HCT116 (cell line): ENCODE measurements at regions not wholly inside any gene's neighbourhood (a gene's known extent, or its start where the extent isn't known, plus 50 kb on each side); places are given as distances from the start of the nearest gene placed in this dataset.

Experiments used
- ATAC-seq: fragments of 200-7000 bp; cut with Tn5 transposase; 2 replicates; pipeline ENCODE4 v1.9.1; 2020; ENCODE audit warnings: mild to moderate bottlenecking, moderate library complexity
- BruUV-seq: library from RNA; stranded (reverse); fragments of 400-500 nt; replicated peaks from 2 replicates; lab custom pipeline; 2021; lab: Mats Ljungman, UMichigan
- CTCF ChIA-PET: fragments of 300-600 bp; sonication (Branson Sonifier 250); formaldehyde crosslinking; loops from one replicate; lab custom pipeline; 2021; ENCODE audit warnings: antibody characterized with exemption; lab: Charles Lee
- POLR2A ChIA-PET: fragments of 300-600, 350-600 bp; sonication (Branson Sonifier 250); formaldehyde crosslinking; loops from one replicate; lab custom pipeline; 2021; ENCODE audit warnings: antibody characterized with exemption; lab: Charles Lee
- RAD21 ChIA-PET, 2 experiments: fragments of 300-600 bp; sonication (Branson Sonifier 250); formaldehyde crosslinking; loops; one replicate each; lab custom pipeline; 2023; ENCODE audit warnings: low total read pairs in 2 of 2; ENCODE audit not compliant: uncharacterized antibody in 2 of 2, unreplicated experiment in 2 of 2, low non-redundant PET in 1 of 2; lab: Charles Lee
- DNase-seq: peaks from one replicate; pipeline ENCODE4 v3.0.0-alpha.2; 2010; ENCODE audit warnings: low read depth, low spot score
- H2AFZ ChIP-seq: fragments of 200-600 bp; shearing (Covaris generic), sonication (generic); 2 replicates; pipeline ENCODE4 v1.6.1; 2017; ENCODE audit warnings: low read depth, mixed run types, mixed read lengths, antibody characterized with exemption, low read length; ENCODE audit not compliant: poor library complexity, severe bottlenecking
- H3K27ac ChIP-seq: 2 replicates; pipeline ENCODE4 v1.5.1; 2012; ENCODE audit warnings: low read depth, low read length
- H3K27me3 ChIP-seq: fragments of 200-600 bp; sonication (generic); 2 replicates; pipeline ENCODE4 v1.6.1; 2016; ENCODE audit warnings: mixed run types, low read length, mixed read lengths; ENCODE audit not compliant: insufficient read depth
- H3K36me3 ChIP-seq, 2 experiments: fragments of 200-500 bp in 1 of 2; fragments of 200-600 bp in 1 of 2; sonication (Bioruptor generic) in 1 of 2; sonication (generic) in 1 of 2; 2 replicates each; pipeline versions ENCODE4 v1.5.1 to v1.6.1; 2014 to 2016; ENCODE audit warnings: low read length in 2 of 2, inconsistent platforms in 1 of 2, mixed read lengths in 1 of 2, mixed run types in 1 of 2; ENCODE audit not compliant: insufficient read depth in 2 of 2, control insufficient read depth in 1 of 2
- H3K4me1 ChIP-seq, 2 experiments: fragments of 200-600 bp in 1 of 2; sonication (generic) in 1 of 2; 2 replicates each; pipeline versions ENCODE4 v1.5.1 to v1.6.1; 2012 to 2017; ENCODE audit warnings: low read length in 2 of 2, inconsistent platforms in 1 of 2, mild to moderate bottlenecking in 1 of 2, mixed read lengths in 1 of 2, mixed run types in 1 of 2, moderate library complexity in 1 of 2; ENCODE audit not compliant: insufficient read depth in 2 of 2, control insufficient read depth in 1 of 2
- H3K4me2 ChIP-seq: fragments of 200-600 bp; sonication (generic); 2 replicates; pipeline ENCODE4 v1.6.1; 2017; ENCODE audit warnings: mixed run types, low read length, mixed read lengths
- H3K4me3 ChIP-seq, 2 experiments: fragments of 200-600 bp in 1 of 2; sonication (generic) in 1 of 2; replicated peaks in 1 of 2; 2 replicates each; pipeline ENCODE4 v1.5.1; 2011 to 2016; ENCODE audit warnings: low read length in 2 of 2, control low read depth in 1 of 2, low read depth in 1 of 2, mild to moderate bottlenecking in 1 of 2, mixed read lengths in 1 of 2, mixed run types in 1 of 2
- H3K79me2 ChIP-seq: fragments of 200-600 bp; sonication (generic); 2 replicates; pipeline ENCODE4 v1.6.1; 2017; ENCODE audit warnings: mild to moderate bottlenecking, mixed run types, low read length, moderate library complexity, mixed read lengths; ENCODE audit not compliant: insufficient read depth
- H3K9ac ChIP-seq: fragments of 200-600 bp; sonication (generic); 2 replicates; pipeline ENCODE4 v1.6.1; 2016; ENCODE audit warnings: low read length, mixed read lengths
- H3K9me2 ChIP-seq: fragments of 200-600 bp; sonication (generic), shearing (Covaris generic); 2 replicates; pipeline ENCODE4 v1.6.1; 2017; ENCODE audit warnings: mixed run types, mild to moderate bottlenecking, moderate library complexity; ENCODE audit not compliant: insufficient read depth
- H3K9me3 ChIP-seq, 2 experiments: fragments of 200-500 bp in 1 of 2; fragments of 200-600 bp in 1 of 2; sonication (Bioruptor generic) in 1 of 2; sonication (generic) in 1 of 2; 2 replicates each; pipeline ENCODE4 v1.6.1; 2014 to 2017; ENCODE audit warnings: low read length in 2 of 2, mixed read lengths in 2 of 2, inconsistent platforms in 1 of 2, low read depth in 1 of 2, mild to moderate bottlenecking in 1 of 2, mixed run types in 1 of 2, moderate library complexity in 1 of 2; ENCODE audit not compliant: control insufficient read depth in 1 of 2, insufficient read depth in 1 of 2
- H4K20me1 ChIP-seq: fragments of 200-600 bp; sonication (generic), shearing (Covaris generic); 2 replicates; pipeline ENCODE4 v1.6.1; 2017; ENCODE audit warnings: mixed run types, mild to moderate bottlenecking, moderate library complexity; ENCODE audit not compliant: insufficient read depth
- CBX3 ChIP-seq: IDR thresholded peaks from 2 replicates; pipeline ENCODE4 v1.6.1; 2012; ENCODE audit warnings: low read depth
- CEBPB ChIP-seq: IDR thresholded peaks from 2 replicates; pipeline ENCODE4 v1.6.1; 2012; ENCODE audit warnings: low read depth
- EGR1 ChIP-seq: IDR thresholded peaks from 2 replicates; pipeline ENCODE4 v1.6.1; 2012; ENCODE audit warnings: low read depth
- ELF1 ChIP-seq: IDR thresholded peaks from 2 replicates; pipeline ENCODE4 v1.6.1; 2012; ENCODE audit warnings: low read depth, borderline replicate concordance
- EZH2 ChIP-seq: fragments of 200-600 bp; sonication (generic); IDR thresholded peaks from 2 replicates; pipeline ENCODE4 v1.6.1; 2017; ENCODE audit warnings: antibody characterized with exemption, mixed run types
- EZH2phosphoT487 ChIP-seq: fragments of 200-600 bp; IDR thresholded peaks from 2 replicates; pipeline ENCODE4 v1.6.1; 2018; ENCODE audit warnings: antibody characterized with exemption, borderline replicate concordance
- JUND ChIP-seq: IDR thresholded peaks from 2 replicates; pipeline ENCODE4 v1.6.1; 2012
- POLR2A ChIP-seq: IDR thresholded peaks from 2 replicates; pipeline ENCODE4 v1.7.0; 2011; ENCODE audit warnings: borderline replicate concordance; ENCODE audit not compliant: insufficient read depth, insufficient read length; ENCODE audit errors: extremely low read depth
- POLR2AphosphoS5 ChIP-seq: IDR thresholded peaks from 2 replicates; pipeline ENCODE4 v1.6.1; 2011; ENCODE audit warnings: mild to moderate bottlenecking, low read depth, low read length, moderate library complexity
- RAD21 ChIP-seq: IDR thresholded peaks from 2 replicates; pipeline ENCODE4 v1.6.1; 2012; ENCODE audit warnings: low read depth, mild to moderate bottlenecking
- SIN3A ChIP-seq: IDR thresholded peaks from 2 replicates; pipeline ENCODE4 v1.6.1; 2012; ENCODE audit warnings: low read depth
- SP1 ChIP-seq: IDR thresholded peaks from 2 replicates; pipeline ENCODE4 v1.6.1; 2012; ENCODE audit warnings: low read depth
- SRF ChIP-seq: IDR thresholded peaks from 2 replicates; pipeline ENCODE4 v1.6.1; 2012; ENCODE audit warnings: low read depth
- TCF7L2 ChIP-seq: IDR thresholded peaks from 2 replicates; pipeline ENCODE4 v1.7.0; 2011; ENCODE audit warnings: borderline replicate concordance, inconsistent platforms; ENCODE audit not compliant: insufficient read depth, insufficient read length; ENCODE audit errors: extremely low read depth
- ZFX ChIP-seq: fragments of 450-650 bp; IDR thresholded peaks from 2 replicates; pipeline ENCODE4 v1.6.1; 2017
- ZNF274 ChIP-seq: fragments of 200-500 bp; sonication (Bioruptor generic); IDR thresholded peaks from 2 replicates; pipeline ENCODE4 v1.6.1; 2014; ENCODE audit warnings: mild to moderate bottlenecking, low read depth, low read length, inconsistent platforms
- intact Hi-C: fragments of 100-400 bp; cut with micrococcal nuclease; formaldehyde crosslinking; loops from 2 replicates; pipeline ENCODE4 v1.10.0; 2022
- TF ChIP-seq, protein P1 (sequence below), 3 experiments: fragments of 200-600 bp in 1 of 3; sonication (generic) in 1 of 3; IDR thresholded peaks in 2 of 3; conservative IDR thresholded peaks in 1 of 3; 2 replicates each; pipeline ENCODE4 v1.5.1; 2012 to 2017; ENCODE audit warnings: low read depth in 2 of 3, low read length in 2 of 3, antibody characterized with exemption in 1 of 3, borderline replicate concordance in 1 of 3, control low read depth in 1 of 3, mild to moderate bottlenecking in 1 of 3, mixed read lengths in 1 of 3, mixed run types in 1 of 3, moderate library complexity in 1 of 3; ENCODE audit not compliant: insufficient read depth in 1 of 3
- TF ChIP-seq, protein P2 (sequence below): IDR thresholded peaks from 2 replicates; pipeline ENCODE4 v1.6.1; 2012
- TF ChIP-seq, protein P3 (sequence below): IDR thresholded peaks from 2 replicates; pipeline ENCODE4 v1.6.1; 2011; ENCODE audit warnings: mild to moderate bottlenecking, low read length, moderate library complexity; ENCODE audit not compliant: insufficient replicate concordance; ENCODE audit errors: extremely low read depth

DNA sequence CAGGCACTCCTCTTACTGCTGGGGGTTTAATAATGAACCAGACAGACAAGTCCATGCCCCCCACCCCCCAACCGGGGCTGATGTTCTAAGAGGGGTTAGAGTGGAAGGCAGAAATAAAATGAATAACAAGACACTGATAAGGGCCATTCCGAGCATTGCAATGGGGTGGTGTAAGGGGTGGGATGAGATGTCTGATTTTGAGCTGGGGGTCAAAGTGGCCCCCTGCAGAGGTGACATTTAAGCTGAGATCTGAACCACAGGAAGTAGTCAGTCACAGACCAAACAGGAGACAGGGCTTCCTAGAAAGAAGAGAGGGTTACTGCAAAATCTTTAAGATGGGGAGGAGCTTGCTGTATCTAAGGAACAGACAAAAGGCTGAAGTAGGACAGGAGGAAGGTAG, 180.6 kb upstream of the SH3BP4 start:
- Histone ChIP-seq H3K4me1 (peaks cover 0 to 8% of the 10 kb centered on the region in 2 experiments; a peak in 2 of 4 replicates), H3K4me3 (no peak overlapping the region), H4K20me1 (no peaks in the 10 kb centered on the region), H3K9me3 (no peaks in the 10 kb centered on the region)
- TF ChIP-seq EGR1 (no peak), CBX3 (no peak), SP1 (no peak), EZH2phosphoT487 (no peak), ZNF274 (no peak), ELF1 (no peak), RAD21 (no peak), JUND (no peak), SRF (no peak), CEBPB (no peak), POLR2AphosphoS5 (no peak), POLR2A (no peak), TCF7L2 (no peak), EZH2 (no peak), SIN3A (no peak), ZFX (no peak)
- TF ChIP-seq, protein P1, sequence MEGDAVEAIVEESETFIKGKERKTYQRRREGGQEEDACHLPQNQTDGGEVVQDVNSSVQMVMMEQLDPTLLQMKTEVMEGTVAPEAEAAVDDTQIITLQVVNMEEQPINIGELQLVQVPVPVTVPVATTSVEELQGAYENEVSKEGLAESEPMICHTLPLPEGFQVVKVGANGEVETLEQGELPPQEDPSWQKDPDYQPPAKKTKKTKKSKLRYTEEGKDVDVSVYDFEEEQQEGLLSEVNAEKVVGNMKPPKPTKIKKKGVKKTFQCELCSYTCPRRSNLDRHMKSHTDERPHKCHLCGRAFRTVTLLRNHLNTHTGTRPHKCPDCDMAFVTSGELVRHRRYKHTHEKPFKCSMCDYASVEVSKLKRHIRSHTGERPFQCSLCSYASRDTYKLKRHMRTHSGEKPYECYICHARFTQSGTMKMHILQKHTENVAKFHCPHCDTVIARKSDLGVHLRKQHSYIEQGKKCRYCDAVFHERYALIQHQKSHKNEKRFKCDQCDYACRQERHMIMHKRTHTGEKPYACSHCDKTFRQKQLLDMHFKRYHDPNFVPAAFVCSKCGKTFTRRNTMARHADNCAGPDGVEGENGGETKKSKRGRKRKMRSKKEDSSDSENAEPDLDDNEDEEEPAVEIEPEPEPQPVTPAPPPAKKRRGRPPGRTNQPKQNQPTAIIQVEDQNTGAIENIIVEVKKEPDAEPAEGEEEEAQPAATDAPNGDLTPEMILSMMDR (IDR thresholded peaks at IDR 0.05 in 2 of 3, conservative IDR thresholded peaks at IDR 0.05 in 1 of 3; ENCODE audit: borderline replicate concordance in 1 of 3, insufficient read depth in 1 of 3, low read depth in 2 of 3, low read length in 2 of 3): no peak
- TF ChIP-seq, protein P2, sequence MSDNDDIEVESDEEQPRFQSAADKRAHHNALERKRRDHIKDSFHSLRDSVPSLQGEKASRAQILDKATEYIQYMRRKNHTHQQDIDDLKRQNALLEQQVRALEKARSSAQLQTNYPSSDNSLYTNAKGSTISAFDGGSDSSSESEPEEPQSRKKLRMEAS: no peak
- TF ChIP-seq, protein P3, sequence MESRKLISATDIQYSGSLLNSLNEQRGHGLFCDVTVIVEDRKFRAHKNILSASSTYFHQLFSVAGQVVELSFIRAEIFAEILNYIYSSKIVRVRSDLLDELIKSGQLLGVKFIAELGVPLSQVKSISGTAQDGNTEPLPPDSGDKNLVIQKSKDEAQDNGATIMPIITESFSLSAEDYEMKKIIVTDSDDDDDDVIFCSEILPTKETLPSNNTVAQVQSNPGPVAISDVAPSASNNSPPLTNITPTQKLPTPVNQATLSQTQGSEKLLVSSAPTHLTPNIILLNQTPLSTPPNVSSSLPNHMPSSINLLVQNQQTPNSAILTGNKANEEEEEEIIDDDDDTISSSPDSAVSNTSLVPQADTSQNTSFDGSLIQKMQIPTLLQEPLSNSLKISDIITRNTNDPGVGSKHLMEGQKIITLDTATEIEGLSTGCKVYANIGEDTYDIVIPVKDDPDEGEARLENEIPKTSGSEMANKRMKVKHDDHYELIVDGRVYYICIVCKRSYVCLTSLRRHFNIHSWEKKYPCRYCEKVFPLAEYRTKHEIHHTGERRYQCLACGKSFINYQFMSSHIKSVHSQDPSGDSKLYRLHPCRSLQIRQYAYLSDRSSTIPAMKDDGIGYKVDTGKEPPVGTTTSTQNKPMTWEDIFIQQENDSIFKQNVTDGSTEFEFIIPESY: no peak
- TF ChIP-seq, all 23 proteins: peak for 0
- H3K4me2 ChIP-seq: no peak overlapping the region
- H3K27ac ChIP-seq: no peak overlapping the region
- ChIA-PET CTCF (no interaction called here), POLR2A (no interaction called here), RAD21 (no interaction called here)
- DNase-seq (no peak), ATAC-seq (no peak)
- H2AFZ ChIP-seq: no peak overlapping the region
- H3K79me2 ChIP-seq: no peaks in the 10 kb centered on the region
- no peaks in the 10 kb centered on the region for H3K9me2 ChIP-seq
- H3K36me3 ChIP-seq: no peaks in the 10 kb centered on the region
- no peaks in the 10 kb centered on the region for H3K27me3 ChIP-seq
- no peak overlapping the region for H3K9ac ChIP-seq
- BruUV-seq: no TSS peak
- intact Hi-C loops: no loop called here
